ENCODE measurements at regions not wholly inside any gene's neighbourhood (a gene's known extent, or its start where the extent isn't known, plus 50 kb on each side); places are given as distances from the start of the nearest gene placed in this dataset.

GRCh38 chr13:69585656-69586055 is 522.0 kb upstream of the ATXN8OS start:
- intact Hi-C loops (cut with DNase I): no loop called here
- H3K27ac ChIP-seq: no peak overlapping the region

GRCh38 chr13:69580255-69580654 is 527.4 kb upstream of the ATXN8OS start:
- Histone ChIP-seq H3K9me3 (no peaks in the 10 kb centered on the region), H3K27ac (no peak overlapping the region), H3K4me3 (no peak overlapping the region), H3K4me1 (no peaks in the 10 kb centered on the region), H3K27me3 (no peaks in the 10 kb centered on the region), H3K36me3 (no peaks in the 10 kb centered on the region)
- TF ChIP-seq POLR2A (IDR thresholded peaks at IDR 0.05): no peak
- TF ChIP-seq, protein P1, sequence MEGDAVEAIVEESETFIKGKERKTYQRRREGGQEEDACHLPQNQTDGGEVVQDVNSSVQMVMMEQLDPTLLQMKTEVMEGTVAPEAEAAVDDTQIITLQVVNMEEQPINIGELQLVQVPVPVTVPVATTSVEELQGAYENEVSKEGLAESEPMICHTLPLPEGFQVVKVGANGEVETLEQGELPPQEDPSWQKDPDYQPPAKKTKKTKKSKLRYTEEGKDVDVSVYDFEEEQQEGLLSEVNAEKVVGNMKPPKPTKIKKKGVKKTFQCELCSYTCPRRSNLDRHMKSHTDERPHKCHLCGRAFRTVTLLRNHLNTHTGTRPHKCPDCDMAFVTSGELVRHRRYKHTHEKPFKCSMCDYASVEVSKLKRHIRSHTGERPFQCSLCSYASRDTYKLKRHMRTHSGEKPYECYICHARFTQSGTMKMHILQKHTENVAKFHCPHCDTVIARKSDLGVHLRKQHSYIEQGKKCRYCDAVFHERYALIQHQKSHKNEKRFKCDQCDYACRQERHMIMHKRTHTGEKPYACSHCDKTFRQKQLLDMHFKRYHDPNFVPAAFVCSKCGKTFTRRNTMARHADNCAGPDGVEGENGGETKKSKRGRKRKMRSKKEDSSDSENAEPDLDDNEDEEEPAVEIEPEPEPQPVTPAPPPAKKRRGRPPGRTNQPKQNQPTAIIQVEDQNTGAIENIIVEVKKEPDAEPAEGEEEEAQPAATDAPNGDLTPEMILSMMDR (IDR thresholded peaks at IDR 0.05): no peak
- no peak for TF ChIP-seq POLR2AphosphoS5 (IDR thresholded peaks at IDR 0.05)
- TF ChIP-seq EP300 (IDR thresholded peaks at IDR 0.05): no peak
- 68 to 76% methylated on average over 3 of the region's 3 CpGs for WGBS, 2 donors
- intact Hi-C loops (cut with DNase I): no loop called here
- DNase-seq: no peak

More at GRCh38 chr13:69585656-69586055, 522.0 kb upstream of the ATXN8OS start:
- Histone ChIP-seq H3K4me3 (no peak overlapping the region), H3K9me3 (no peaks in the 10 kb centered on the region), H3K27me3 (no peaks in the 10 kb centered on the region), H3K36me3 (no peaks in the 10 kb centered on the region), H3K4me1 (no peaks in the 10 kb centered on the region)
- DNase-seq: no peak
- WGBS, 2 donors: 85 to 89% methylated on average over 1 of the region's 1 CpG
- TF ChIP-seq POLR2AphosphoS5 (IDR thresholded peaks at IDR 0.05) (no peak), POLR2A (IDR thresholded peaks at IDR 0.05) (no peak), EP300 (IDR thresholded peaks at IDR 0.05) (no peak)
- TF ChIP-seq, protein P1 (IDR thresholded peaks at IDR 0.05): no peak

DNA sequence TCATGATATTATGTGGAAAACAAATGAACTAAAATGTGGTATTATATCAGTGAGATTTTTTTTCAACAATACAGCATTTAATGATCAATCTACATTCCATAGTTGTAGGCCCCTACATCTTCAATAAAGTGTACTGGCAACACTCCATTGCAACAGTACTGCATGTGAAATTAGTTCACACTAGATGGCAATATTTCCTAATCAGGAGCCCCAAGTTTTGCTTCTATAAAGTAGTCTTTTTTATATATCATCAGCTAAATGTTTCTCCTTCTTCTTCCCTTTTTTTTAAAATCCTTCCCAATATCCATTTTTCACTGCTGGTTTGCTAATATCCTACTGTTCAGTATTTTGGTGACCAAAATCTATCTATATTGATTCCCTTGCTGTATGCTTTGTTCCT is 528.3 kb upstream of the ATXN8OS start:
- intact Hi-C loops (cut with DNase I): no loop called here

GRCh38 chr13:69571606-69572323 is 535.9 kb upstream of the ATXN8OS start:
- DNase-seq: no peak
- TF ChIP-seq, protein P1 (IDR thresholded peaks at IDR 0.05): no peak
- no peak for TF ChIP-seq EP300 (IDR thresholded peaks at IDR 0.05)
- no peak for TF ChIP-seq POLR2A (IDR thresholded peaks at IDR 0.05)
- TF ChIP-seq POLR2AphosphoS5 (IDR thresholded peaks at IDR 0.05): no peak
- 79 to 90% methylated on average over 1 of the region's 1 CpG for WGBS, 2 donors
- Histone ChIP-seq H3K4me3 (no peak overlapping the region), H3K36me3 (no peaks in the 10 kb centered on the region), H3K9me3 (no peaks in the 10 kb centered on the region), H3K27me3 (no peaks in the 10 kb centered on the region), H3K4me1 (no peaks in the 10 kb centered on the region), H3K27ac (no peak overlapping the region)
- intact Hi-C loops (cut with DNase I): no loop called here

More for the DNA sequence above, 528.3 kb upstream of the ATXN8OS start:
- Histone ChIP-seq H3K4me1 (no peaks in the 10 kb centered on the region), H3K27me3 (no peaks in the 10 kb centered on the region), H3K9me3 (no peaks in the 10 kb centered on the region), H3K36me3 (no peaks in the 10 kb centered on the region), H3K4me3 (no peak overlapping the region), H3K27ac (no peak overlapping the region)
- TF ChIP-seq EP300 (IDR thresholded peaks at IDR 0.05) (no peak), POLR2A (IDR thresholded peaks at IDR 0.05) (no peak), POLR2AphosphoS5 (IDR thresholded peaks at IDR 0.05) (no peak)
- TF ChIP-seq, protein P1 (IDR thresholded peaks at IDR 0.05): no peak
- DNase-seq: no peak

- TF ChIP-seq, protein P1 (IDR thresholded peaks at IDR 0.05): no peak
- TF ChIP-seq POLR2A (IDR thresholded peaks at IDR 0.05) (no peak), POLR2AphosphoS5 (IDR thresholded peaks at IDR 0.05) (no peak), EP300 (IDR thresholded peaks at IDR 0.05) (no peak)
- no peak for DNase-seq
- no peaks in the 10 kb centered on the region for H3K36me3 ChIP-seq
- H3K4me1 ChIP-seq: no peaks in the 10 kb centered on the region
- 93 to 94% methylated on average over 2 of the region's 2 CpGs for WGBS, 2 donors
- H3K4me3 ChIP-seq: no peak overlapping the region
- no peaks in the 10 kb centered on the region for H3K27me3 ChIP-seq
- no peaks in the 10 kb centered on the region for H3K9me3 ChIP-seq
- no peak overlapping the region for H3K27ac ChIP-seq
- intact Hi-C loops (cut with DNase I): no loop called here
Measured at GRCh38 chr13:69567514-69567913, 540.1 kb upstream of the ATXN8OS start.

Data from sigmoid colon (tissue), 6 donors.